Pancreas (tissue), 10 donors: ENCODE measurements at regions not wholly inside any gene's neighbourhood (a gene's known extent, or its start where the extent isn't known, plus 50 kb on each side); places are given as distances from the start of the nearest gene placed in this dataset.

Experiments
- ATAC-seq, 4 donors: fragments of 200-7000 bp; cut with Tn5 transposase; one replicate each; pipeline versions ENCODE4 v1.8.0 to v1.9.1; 2020; ENCODE audit warnings: mild to moderate bottlenecking in 4 of 4, moderate library complexity in 4 of 4
- DNase-seq, 6 donors: peaks; one replicate each; pipeline ENCODE4 v3.0.0-alpha.2; 2020
- FAIRE-seq: peaks from 2 replicates; lab custom pipeline; 2012; peaks lifted over from hg19 to GRCh38; lab: Jason Lieb, UNC
- H3K27ac ChIP-seq, 4 donors: fragments of 200-600 bp; sonication (generic); 1 replicate in 3 of 4; 2 replicates in 1 of 4; pipeline versions ENCODE4 v1.5.0 to v1.8.0; 2020
- H3K27me3 ChIP-seq, 4 donors: fragments of 200-600 bp; one replicate each; pipeline ENCODE4 v1.8.0; 2021
- H3K36me3 ChIP-seq, 3 donors: fragments of 200-600 bp; sonication (generic) in 1 of 3; one replicate each; pipeline versions ENCODE4 v1.5.0 to v1.8.0; 2020 to 2021
- H3K4me1 ChIP-seq, 3 donors: fragments of 200-600 bp; one replicate each; pipeline ENCODE4 v1.8.0; 2021
- H3K4me3 ChIP-seq, 4 donors: fragments of 200-600 bp; sonication (generic) in 2 of 4; one replicate each; pipeline versions ENCODE4 v1.5.0 to v1.8.0; 2020 to 2021
- H3K9me3 ChIP-seq, 4 donors: fragments of 200-600 bp; one replicate each; pipeline ENCODE4 v1.8.0; 2021
- CTCF ChIP-seq, 4 donors: fragments of 200-600 bp; sonication (generic) in 3 of 4; IDR thresholded peaks; one replicate each; pipeline versions ENCODE4 v1.5.0 to v1.8.0; 2021; ENCODE audit warnings: antibody characterized with exemption in 4 of 4
- WGBS, 2 donors: extraction: QIAGEN DNeasy Blood & Tissue Kit; methylation state at CpG; one replicate each; pipeline ENCODE4 v1.1.7; 2013; 5-methylcytosine and 5-hydroxymethylcytosine counted together
- intact Hi-C, 3 donors: fragments of 100-400 bp; cut with DNase I; formaldehyde crosslinking; loops; one replicate each; pipeline versions ENCODE4 v1.11.1 to v1.14.2; 2022
- donor health status: healthy with polysubstance abuse.
- donor health status: DM: no; HTN: no; CAD: no; lungs with moderate emphysema.
- donor health status: DM: no; HTN: no; CAD: no.
- donor health status: control.
- donor health status: control.
- donor health status: Bipolar disorder and iron deficiency.
- donor health status: DM: yes; HTN: yes; CAD: no.
- donor health status: DM: no; HTN: no; CAD: no.
- donor health status: DM: no; HTN: no; CAD: no.
- donor health status: DM: yes; HTN: yes; CAD: no.

GRCh38 chrX:69051901-69052300 is 113.4 kb downstream of the PJA1 start:
- DNase-seq, result no peak
- no peak for FAIRE-seq
- TF ChIP-seq CTCF (IDR thresholded peaks at IDR 0.05), result no peak
- Histone ChIP-seq H3K27ac (no peak overlapping the region), H3K36me3 (no peaks in the 10 kb centered on the region), H3K4me1 (no peaks in the 10 kb centered on the region), H3K4me3 (no peak overlapping the region), H3K27me3 (peaks cover 0 to 5% (median 0%) of the 10 kb centered on the region in 4 donors), H3K9me3 (no peaks in the 10 kb centered on the region)
- intact Hi-C loops, result no loop called here
- 74 to 79% methylated on average over 3 of the region's 3 CpGs for WGBS, 2 donors
- ATAC-seq, result no peak

GRCh38 chrX:69050051-69050765 is 115.0 kb downstream of the PJA1 start:
- Histone ChIP-seq H3K36me3 (no peaks in the 10 kb centered on the region), H3K27me3 (peaks cover 0 to 4% (median 0%) of the 10 kb centered on the region in 4 donors), H3K9me3 (no peaks in the 10 kb centered on the region), H3K27ac (no peak overlapping the region), H3K4me1 (no peaks in the 10 kb centered on the region), H3K4me3 (no peak overlapping the region)
- WGBS, 2 donors, result 62 to 63% methylated on average over 4 of the region's 4 CpGs
- ATAC-seq (no peak), FAIRE-seq (no peak), DNase-seq (peak in 1 of 6 donors; percentile 1)
- intact Hi-C loops, result no loop called here
- TF ChIP-seq CTCF (IDR thresholded peaks at IDR 0.05), result no peak

GRCh38 chrX:69046996-69047490 is 118.2 kb downstream of the PJA1 start:
- no peak for TF ChIP-seq CTCF (IDR thresholded peaks at IDR 0.05)
- Histone ChIP-seq H3K9me3 (no peaks in the 10 kb centered on the region), H3K27ac (no peak overlapping the region), H3K4me1 (no peaks in the 10 kb centered on the region), H3K36me3 (no peaks in the 10 kb centered on the region), H3K4me3 (no peak overlapping the region), H3K27me3 (peaks cover 0 to 6% (median 0%) of the 10 kb centered on the region in 4 donors)
- WGBS, 2 donors, result 78 to 89% methylated on average over 1 of the region's 1 CpG
- FAIRE-seq (no peak), DNase-seq (peak in 1 of 6 donors; percentile 1), ATAC-seq (no peak)
- intact Hi-C loops, result no loop called here

GRCh38 chrX:69045616-69046345 is 119.5 kb downstream of the PJA1 start:
- H3K36me3 ChIP-seq, result no peaks in the 10 kb centered on the region
- H3K27me3 ChIP-seq, result peaks cover 0 to 11% (median 3%) of the 10 kb centered on the region in 4 donors
- no peak overlapping the region for H3K4me3 ChIP-seq
- WGBS, 2 donors, result 68 to 91% methylated on average over 2 of the region's 2 CpGs
- FAIRE-seq (no peak), ATAC-seq (no peak), DNase-seq (peak in 1 of 6 donors; percentile 2)
- intact Hi-C loops, result no loop called here
- TF ChIP-seq CTCF (IDR thresholded peaks at IDR 0.05), result no peak
- H3K27ac ChIP-seq, result no peak overlapping the region
- no peaks in the 10 kb centered on the region for H3K4me1 ChIP-seq
- no peaks in the 10 kb centered on the region for H3K9me3 ChIP-seq
